Body of pancreas (tissue), 4 donors: ENCODE measurements at regions not wholly inside any gene's neighbourhood (a gene's known extent, or its start where the extent isn't known, plus 50 kb on each side); places are given as distances from the start of the nearest gene placed in this dataset.

ENCODE experiments used
- CTCF ChIP-seq, 7 experiments: fragments of 450-650 bp in 4 of 7; fragments of 200-600 bp in 3 of 7; sonication (generic) in 3 of 7; IDR thresholded peaks; one replicate each; pipeline ENCODE4 v1.5.1; 2016 to 2019; ENCODE audit warnings: antibody characterized with exemption in 7 of 7
- POLR2A ChIP-seq, 3 donors: fragments of 450-650 bp; IDR thresholded peaks; one replicate each; pipeline ENCODE4 v1.6.1; 2016; ENCODE audit warnings: antibody characterized with exemption in 3 of 3, mild to moderate bottlenecking in 2 of 3

- TF ChIP-seq CTCF (IDR thresholded peaks at IDR 0.05) (no peak), POLR2A (IDR thresholded peaks at IDR 0.05) (no peak)
These were observed 80.9 kb upstream of the CDK6 start for GRCh38 chr7:92917230-92917629.
